ENCODE measurements at regions not wholly inside any gene's neighbourhood (a gene's known extent, or its start where the extent isn't known, plus 50 kb on each side); places are given as distances from the start of the nearest gene placed in this dataset.

DNA sequence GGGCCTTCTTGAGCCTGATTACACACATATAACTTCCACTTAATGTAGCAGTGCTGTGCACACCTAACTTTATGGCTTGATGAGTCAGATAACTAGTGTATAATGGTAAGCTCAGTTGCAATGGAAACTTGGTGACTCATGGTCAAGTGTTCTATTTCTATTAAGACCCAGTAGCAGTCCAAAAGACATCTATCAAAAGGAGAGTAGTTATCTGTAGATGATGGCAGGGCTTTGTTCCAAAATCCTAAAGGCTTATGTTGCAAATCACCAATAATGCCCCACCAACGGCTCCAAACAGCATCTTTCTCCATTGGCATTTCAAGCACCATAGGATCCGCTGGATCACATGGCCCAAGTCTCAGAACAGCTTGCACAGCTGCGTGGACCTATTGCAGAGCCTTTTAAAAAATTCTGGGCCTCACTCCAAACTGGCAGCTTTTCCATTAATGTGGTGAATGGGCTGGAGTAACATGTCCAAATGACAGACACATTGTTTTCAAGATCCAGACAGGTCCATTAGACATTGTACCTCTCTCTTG, 566.8 kb upstream of the USP24 start:
- TF ChIP-seq POLR2A (IDR thresholded peaks at IDR 0.05; ENCODE audit: low read depth, low read length), result no peak
- TF ChIP-seq POLR2AphosphoS5 (IDR thresholded peaks at IDR 0.05; ENCODE audit: low read depth, low read length), result no peak
